ENCODE measurements at regions not wholly inside any gene's neighbourhood (a gene's known extent, or its start where the extent isn't known, plus 50 kb on each side); places are given as distances from the start of the nearest gene placed in this dataset.

DNA sequence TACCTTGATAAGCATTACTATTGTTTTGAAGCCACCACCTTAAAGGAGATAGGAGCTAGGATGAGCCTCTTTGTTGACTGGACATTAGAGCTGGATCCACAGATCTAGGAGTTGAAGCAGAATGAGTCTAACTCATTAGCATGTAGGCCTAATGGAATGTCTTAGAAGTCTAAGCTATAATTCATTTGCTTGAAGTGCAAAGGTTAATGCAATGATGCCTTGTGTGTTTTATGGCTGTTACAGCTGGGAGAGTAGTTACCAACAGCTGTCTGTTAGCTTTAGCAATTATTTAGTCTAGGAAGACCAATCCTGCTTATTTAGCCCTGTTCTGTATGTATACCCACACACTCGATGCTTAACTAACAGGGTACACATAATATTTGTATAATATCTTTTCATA, 419.3 kb downstream of the TUSC7 start:
- Mint-ChIP-seq H3K4me1 (no peaks in the 10 kb centered on the region), H3K4me3 (no peak overlapping the region), H3K27ac (no peak overlapping the region), H3K36me3 (no peaks in the 10 kb centered on the region), H3K27me3 (no peaks in the 10 kb centered on the region), H3K9me3 (peaks cover 6% of the 10 kb centered on the region)

DNA sequence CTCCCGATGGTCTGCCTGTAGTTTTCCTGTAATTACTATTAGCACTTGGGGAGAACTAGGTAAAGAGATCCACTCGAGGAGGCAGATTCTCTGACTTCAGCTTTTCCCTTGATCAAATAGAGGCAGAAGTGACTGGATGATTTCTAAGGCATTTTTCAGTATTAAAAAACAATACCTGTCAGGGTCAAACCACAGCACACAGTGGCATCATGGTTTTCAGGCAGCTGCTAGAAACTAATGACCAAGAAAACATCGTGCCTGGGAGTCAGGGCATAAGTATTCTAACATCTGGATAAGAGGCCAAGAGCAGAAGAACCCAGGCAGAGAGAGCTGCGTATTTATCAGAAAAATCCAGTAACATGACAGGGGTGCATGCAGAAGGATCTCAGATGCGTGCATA, 419.9 kb downstream of the TUSC7 start:
- H3K4me3 Mint-ChIP-seq: no peak overlapping the region
- no peaks in the 10 kb centered on the region for H3K27me3 Mint-ChIP-seq
- H3K9me3 Mint-ChIP-seq: peaks cover 6% of the 10 kb centered on the region
- H3K27ac Mint-ChIP-seq: no peak overlapping the region
- no peaks in the 10 kb centered on the region for H3K4me1 Mint-ChIP-seq
- no peaks in the 10 kb centered on the region for H3K36me3 Mint-ChIP-seq

DNA sequence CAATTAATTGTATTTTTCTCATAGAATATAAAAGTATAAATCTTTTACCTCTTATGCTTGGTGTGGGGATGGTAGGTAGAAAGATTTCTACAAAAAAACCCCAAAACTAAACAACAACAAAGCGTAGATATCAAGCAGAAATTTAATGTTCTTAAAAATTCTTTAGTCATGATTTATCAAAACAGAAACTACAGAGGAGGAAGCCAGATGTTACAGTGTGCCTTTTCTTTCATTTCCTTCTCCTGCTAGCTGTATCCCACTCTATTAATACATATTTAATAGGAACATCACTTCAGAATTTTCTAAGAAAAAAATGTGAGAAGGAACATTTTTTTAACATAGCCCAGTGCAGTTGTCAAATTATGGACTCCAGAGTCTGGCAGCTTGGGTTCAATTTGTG, 420.6 kb downstream of the TUSC7 start:
- no peaks in the 10 kb centered on the region for H3K36me3 Mint-ChIP-seq
- no peaks in the 10 kb centered on the region for H3K27me3 Mint-ChIP-seq
- H3K27ac Mint-ChIP-seq: no peak overlapping the region
- H3K4me1 Mint-ChIP-seq: no peaks in the 10 kb centered on the region
- no peak overlapping the region for H3K4me3 Mint-ChIP-seq
- peaks cover 6% of the 10 kb centered on the region for H3K9me3 Mint-ChIP-seq

DNA sequence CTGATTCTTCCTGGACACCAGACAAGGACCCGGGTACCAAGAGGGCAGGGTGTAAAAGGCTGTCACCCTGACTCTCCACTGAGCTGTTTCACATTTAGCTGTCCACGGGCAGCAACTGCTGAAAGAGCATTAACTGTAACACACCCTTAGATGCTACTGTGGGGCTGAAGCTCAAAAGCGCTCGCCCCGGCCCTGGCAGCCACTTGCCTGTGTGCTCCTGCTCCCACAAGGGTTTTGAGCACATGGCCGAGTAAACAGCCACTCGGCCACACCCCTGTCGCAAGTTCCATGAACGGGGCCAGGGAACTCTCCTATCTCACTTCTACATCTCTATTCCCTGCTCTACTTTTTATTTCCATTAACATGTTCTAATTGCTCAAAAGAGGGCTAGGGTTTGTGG, 421.7 kb downstream of the TUSC7 start:
- Mint-ChIP-seq H3K9me3 (peaks cover 6% of the 10 kb centered on the region), H3K27ac (no peak overlapping the region), H3K4me1 (no peaks in the 10 kb centered on the region), H3K4me3 (no peak overlapping the region), H3K36me3 (no peaks in the 10 kb centered on the region), H3K27me3 (no peaks in the 10 kb centered on the region)

DNA sequence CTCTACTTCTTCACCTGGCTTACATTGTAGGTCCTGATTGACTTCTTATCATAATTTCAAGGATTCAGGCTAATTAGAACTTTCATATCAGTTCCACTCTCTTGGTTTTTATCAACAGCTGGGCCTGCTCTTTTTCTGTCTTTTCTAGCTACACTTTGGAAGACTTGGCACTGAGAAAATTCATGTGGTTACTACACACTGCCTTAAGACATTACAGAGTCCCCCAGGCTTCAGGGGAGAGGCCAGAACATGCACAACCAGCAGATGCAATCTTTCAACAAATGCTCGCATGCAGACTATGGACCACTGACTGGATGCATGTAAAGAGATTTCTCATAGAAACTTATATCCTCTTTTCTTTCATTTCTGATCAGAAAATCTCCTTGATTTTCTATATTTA, 423.5 kb downstream of the TUSC7 start:
- Mint-ChIP-seq H3K27me3 (no peaks in the 10 kb centered on the region), H3K36me3 (no peaks in the 10 kb centered on the region), H3K4me1 (no peaks in the 10 kb centered on the region), H3K27ac (no peak overlapping the region), H3K9me3 (no peaks in the 10 kb centered on the region), H3K4me3 (no peak overlapping the region)

DNA sequence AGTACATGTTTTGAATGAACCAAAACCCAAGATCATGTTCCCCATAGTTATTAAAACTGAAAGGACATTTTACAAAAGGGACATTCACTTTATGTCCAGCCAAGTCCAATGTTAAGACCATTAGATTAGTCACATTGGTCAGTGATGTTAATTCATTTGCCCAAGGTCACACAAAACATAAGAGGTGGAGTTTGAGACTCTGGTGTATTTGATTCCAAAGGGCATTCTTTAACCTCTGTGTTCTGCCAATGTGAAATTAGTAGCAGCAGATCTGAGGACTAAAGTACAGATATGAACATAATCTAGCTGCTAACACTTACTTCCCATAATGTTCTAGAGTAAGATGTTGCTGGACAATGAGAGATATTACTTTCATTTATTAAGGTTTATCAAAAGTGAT, 425.6 kb downstream of the TUSC7 start:
- Mint-ChIP-seq H3K9me3 (no peaks in the 10 kb centered on the region), H3K27ac (no peak overlapping the region), H3K4me3 (no peak overlapping the region), H3K36me3 (no peaks in the 10 kb centered on the region), H3K27me3 (no peaks in the 10 kb centered on the region), H3K4me1 (no peaks in the 10 kb centered on the region)

DNA sequence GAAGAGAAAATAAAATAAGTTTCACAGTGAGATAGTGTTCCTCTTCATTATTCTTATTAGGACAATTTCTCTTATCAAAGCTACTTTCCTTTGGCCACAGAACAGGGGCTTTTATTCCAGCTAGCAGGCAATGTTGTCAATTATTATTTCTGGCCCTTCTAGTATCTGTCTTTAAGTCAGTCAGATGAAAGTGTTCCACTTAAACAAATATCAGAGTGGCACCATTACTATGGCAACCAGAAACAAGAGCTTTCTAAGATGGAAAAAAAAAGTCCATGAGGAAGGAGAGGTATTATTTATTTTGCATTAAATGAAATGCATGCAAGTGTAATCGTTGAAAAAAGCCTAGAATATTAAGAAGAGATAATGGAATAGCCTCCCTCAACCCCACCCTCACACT, 426.4 kb downstream of the TUSC7 start:
- Mint-ChIP-seq H3K27me3 (no peaks in the 10 kb centered on the region), H3K4me1 (no peaks in the 10 kb centered on the region), H3K9me3 (no peaks in the 10 kb centered on the region), H3K36me3 (no peaks in the 10 kb centered on the region), H3K4me3 (no peak overlapping the region), H3K27ac (no peak overlapping the region)

DNA sequence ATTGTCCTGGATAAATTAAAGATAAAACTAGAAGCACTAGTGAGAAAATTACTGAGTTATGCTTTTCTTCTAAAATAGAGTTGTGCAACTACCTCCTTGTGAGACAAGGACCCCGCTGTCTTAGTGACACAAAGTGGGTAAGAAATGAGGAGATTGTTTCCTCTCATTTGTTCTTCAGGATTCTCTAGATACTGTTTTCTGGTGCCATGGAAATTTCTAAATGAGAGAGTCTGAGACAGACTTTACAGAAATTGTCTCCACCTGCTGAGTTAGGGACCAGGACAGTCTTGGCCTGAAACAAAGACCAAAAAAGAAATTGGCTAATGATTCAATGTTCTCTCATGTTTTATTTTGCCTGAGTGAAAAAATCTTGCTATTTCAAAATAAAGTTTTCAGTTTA, 427.5 kb downstream of the TUSC7 start:
- Mint-ChIP-seq H3K27me3 (no peaks in the 10 kb centered on the region), H3K4me1 (no peaks in the 10 kb centered on the region), H3K9me3 (no peaks in the 10 kb centered on the region), H3K36me3 (no peaks in the 10 kb centered on the region), H3K27ac (no peak overlapping the region), H3K4me3 (no peak overlapping the region)

DNA sequence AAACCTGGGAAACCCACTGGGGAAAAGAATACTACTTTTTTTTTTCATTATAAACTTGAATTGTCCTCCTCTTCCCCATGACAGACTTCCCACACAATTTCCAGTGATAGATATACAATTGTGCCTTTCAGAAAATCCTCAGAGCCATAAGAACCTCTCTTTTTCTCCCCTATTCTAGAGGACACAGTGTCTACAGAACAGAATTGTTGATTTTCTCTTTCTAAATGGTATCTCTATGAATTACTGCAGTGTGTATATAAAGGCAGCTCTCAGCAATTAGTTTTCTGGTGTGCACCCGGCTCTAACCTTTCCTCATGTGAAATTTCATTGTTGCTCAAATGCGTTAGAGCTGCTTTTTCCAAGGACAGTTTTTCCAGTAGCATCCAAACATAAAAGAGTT, 430.1 kb downstream of the TUSC7 start:
- no peaks in the 10 kb centered on the region for H3K27me3 Mint-ChIP-seq
- no peak overlapping the region for H3K4me3 Mint-ChIP-seq
- no peaks in the 10 kb centered on the region for H3K36me3 Mint-ChIP-seq

DNA sequence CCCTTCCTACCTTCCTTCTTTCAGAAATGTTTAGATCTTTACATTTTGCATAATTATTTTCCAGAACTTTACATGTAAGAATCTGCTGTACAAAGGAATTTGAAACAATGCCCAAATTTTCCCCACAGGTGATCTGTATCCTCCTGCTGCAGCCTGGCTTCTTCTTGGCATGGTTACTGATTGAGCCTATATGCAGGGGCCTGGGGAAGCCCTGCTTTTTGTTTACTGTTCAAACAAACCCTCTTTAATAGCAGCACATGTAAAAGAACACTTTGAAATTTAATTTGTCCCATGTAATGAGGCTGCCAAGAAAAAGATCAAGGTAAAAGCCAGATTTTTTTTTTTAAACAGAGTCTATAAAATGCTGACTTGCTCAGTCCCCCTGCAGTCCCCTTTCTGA, 432.2 kb downstream of the TUSC7 start:
- no peak overlapping the region for H3K27ac Mint-ChIP-seq
- H3K4me1 Mint-ChIP-seq: no peaks in the 10 kb centered on the region
- H3K27me3 Mint-ChIP-seq: no peaks in the 10 kb centered on the region
- H3K9me3 Mint-ChIP-seq: peaks cover 11% of the 10 kb centered on the region
- H3K4me3 Mint-ChIP-seq: no peak overlapping the region
- no peaks in the 10 kb centered on the region for H3K36me3 Mint-ChIP-seq

More for the DNA sequence above, 430.1 kb downstream of the TUSC7 start:
- Mint-ChIP-seq H3K9me3 (peaks cover 11% of the 10 kb centered on the region), H3K4me1 (no peaks in the 10 kb centered on the region), H3K27ac (no peak overlapping the region)

DNA sequence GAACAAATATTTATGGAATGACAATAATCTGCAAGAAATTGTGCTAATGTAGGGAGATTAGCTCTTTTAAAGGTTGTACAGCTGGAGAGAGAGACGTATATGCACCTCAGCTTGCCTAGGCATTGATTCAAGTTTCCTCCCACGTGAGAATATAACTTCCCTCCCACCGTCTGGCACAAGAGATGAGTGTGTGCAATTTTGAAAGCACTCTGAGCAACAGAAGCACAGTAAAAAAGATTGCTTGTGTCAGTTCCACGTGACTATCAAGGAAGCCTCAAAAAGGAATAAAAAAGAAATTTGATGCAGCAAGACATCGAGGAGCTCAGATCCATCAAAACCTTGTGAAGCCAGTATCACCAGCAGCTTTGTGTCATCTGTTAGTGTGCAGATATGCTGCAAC, 435.3 kb downstream of the TUSC7 start:
- Mint-ChIP-seq H3K9me3 (peaks cover 11% of the 10 kb centered on the region), H3K4me3 (no peak overlapping the region), H3K36me3 (no peaks in the 10 kb centered on the region), H3K27ac (no peak overlapping the region), H3K4me1 (no peaks in the 10 kb centered on the region), H3K27me3 (no peaks in the 10 kb centered on the region)

DNA sequence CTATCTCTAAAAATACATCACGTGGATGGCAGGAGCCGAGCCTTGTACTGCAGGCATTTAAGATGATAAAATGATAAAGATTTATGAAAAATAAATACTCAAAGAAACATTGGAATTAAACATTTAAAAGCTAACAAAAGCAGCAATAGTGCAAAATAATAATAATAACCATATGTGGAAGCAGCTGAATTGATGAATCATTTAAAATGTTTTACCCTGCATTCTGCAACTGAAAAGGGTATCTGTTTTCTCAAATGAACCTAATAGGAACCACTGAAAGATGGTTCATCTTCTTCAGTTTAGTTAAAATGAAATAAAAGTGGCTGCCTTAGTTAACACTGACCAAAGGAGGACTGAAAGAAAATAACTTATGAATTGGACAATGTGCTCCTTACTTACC, 436.1 kb downstream of the TUSC7 start:
- H3K4me1 Mint-ChIP-seq: no peaks in the 10 kb centered on the region
- H3K27me3 Mint-ChIP-seq: no peaks in the 10 kb centered on the region
- no peak overlapping the region for H3K4me3 Mint-ChIP-seq
- no peaks in the 10 kb centered on the region for H3K36me3 Mint-ChIP-seq
- H3K27ac Mint-ChIP-seq: no peak overlapping the region
- H3K9me3 Mint-ChIP-seq: peaks cover 11% of the 10 kb centered on the region

DNA sequence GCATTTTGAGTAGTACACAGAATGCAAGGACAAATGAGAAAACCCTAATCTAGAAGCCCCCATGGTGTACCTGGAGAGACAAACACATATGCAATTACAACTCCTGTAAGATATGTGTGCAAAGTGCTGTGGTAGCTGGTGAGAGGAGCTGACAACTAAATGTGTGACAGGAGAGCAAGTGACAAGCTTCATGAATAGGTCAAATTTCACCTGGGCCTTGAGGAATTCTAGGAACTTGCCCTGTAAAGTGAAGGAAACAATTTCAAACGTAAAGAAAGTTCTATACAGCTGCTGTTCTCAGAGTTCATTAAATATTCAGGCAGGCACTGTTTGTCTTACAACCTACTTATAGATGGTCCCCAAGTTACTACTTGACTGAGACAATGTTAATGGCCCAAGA, 437.0 kb downstream of the TUSC7 start:
- Mint-ChIP-seq H3K4me1 (no peaks in the 10 kb centered on the region), H3K9me3 (peaks cover 11% of the 10 kb centered on the region), H3K4me3 (no peak overlapping the region), H3K27me3 (no peaks in the 10 kb centered on the region), H3K27ac (no peak overlapping the region), H3K36me3 (no peaks in the 10 kb centered on the region)

DNA sequence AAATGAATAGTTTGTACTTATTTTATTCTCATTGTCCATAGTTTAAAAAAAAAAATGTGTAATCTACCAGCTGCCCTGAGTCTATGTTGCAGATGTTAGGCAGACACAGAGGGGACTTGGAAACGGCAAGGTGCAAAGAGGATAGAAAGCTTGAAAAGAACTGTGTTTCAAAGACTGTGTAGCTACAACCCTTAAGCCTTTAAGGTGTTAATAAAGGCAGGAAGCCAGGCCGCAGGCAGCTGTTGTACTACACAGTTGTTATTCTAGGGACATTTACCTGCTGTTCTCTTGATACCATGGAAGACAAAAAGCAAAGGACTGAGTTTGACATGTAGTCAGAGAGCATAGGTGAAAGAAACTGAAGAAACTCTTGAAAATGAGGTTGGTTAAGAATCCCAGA, 440.0 kb downstream of the TUSC7 start:
- Mint-ChIP-seq H3K27me3 (no peaks in the 10 kb centered on the region), H3K36me3 (no peaks in the 10 kb centered on the region), H3K9me3 (no peaks in the 10 kb centered on the region), H3K4me1 (no peaks in the 10 kb centered on the region), H3K4me3 (no peak overlapping the region), H3K27ac (no peak overlapping the region)

DNA sequence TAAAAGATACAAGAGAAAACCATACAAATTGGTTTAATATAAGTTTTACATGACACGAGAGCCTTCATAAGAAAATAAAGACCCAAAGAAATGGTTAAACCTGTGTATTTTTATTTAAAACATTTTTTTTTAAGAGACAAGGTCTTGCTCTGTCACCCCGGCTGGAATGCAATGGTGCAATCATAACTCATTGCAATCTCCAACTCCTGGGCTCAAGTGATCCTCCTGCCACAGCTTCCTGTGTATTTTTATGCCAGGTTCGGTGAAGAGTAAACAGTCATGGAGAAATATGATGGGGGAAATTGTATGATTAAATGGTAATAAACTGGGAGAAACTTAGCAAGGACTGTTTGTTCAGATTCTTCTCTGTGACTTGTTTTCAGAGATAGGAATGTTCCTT, 441.0 kb downstream of the TUSC7 start:
- no peak overlapping the region for H3K27ac Mint-ChIP-seq
- H3K27me3 Mint-ChIP-seq: no peaks in the 10 kb centered on the region
- H3K36me3 Mint-ChIP-seq: no peaks in the 10 kb centered on the region
- no peak overlapping the region for H3K4me3 Mint-ChIP-seq
- no peaks in the 10 kb centered on the region for H3K4me1 Mint-ChIP-seq
- H3K9me3 Mint-ChIP-seq: no peaks in the 10 kb centered on the region

DNA sequence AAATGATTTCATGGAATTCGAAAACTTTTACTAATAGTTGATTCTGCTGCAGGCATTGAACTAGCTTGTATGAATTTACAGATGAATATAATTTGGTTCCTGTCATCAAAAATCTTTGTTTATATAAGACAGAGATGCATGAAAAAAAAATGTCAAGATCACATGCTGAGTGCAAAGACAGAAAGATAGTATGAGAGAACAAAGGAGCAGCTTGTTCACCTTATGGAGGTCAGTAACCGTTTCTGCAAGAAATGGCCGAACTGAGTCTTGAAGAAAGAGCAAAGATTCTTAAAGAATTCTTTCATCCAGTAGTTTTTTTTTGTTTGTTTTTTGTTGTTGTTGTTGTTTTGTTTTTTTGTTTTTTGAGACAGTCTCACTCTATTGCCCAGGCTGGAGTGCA, 450.6 kb downstream of the TUSC7 start:
- no peaks in the 10 kb centered on the region for H3K27me3 Mint-ChIP-seq
- peaks cover 2% of the 10 kb centered on the region for H3K9me3 Mint-ChIP-seq
- H3K27ac Mint-ChIP-seq: no peak overlapping the region
- no peaks in the 10 kb centered on the region for H3K36me3 Mint-ChIP-seq
- no peaks in the 10 kb centered on the region for H3K4me1 Mint-ChIP-seq
- no peak overlapping the region for H3K4me3 Mint-ChIP-seq

DNA sequence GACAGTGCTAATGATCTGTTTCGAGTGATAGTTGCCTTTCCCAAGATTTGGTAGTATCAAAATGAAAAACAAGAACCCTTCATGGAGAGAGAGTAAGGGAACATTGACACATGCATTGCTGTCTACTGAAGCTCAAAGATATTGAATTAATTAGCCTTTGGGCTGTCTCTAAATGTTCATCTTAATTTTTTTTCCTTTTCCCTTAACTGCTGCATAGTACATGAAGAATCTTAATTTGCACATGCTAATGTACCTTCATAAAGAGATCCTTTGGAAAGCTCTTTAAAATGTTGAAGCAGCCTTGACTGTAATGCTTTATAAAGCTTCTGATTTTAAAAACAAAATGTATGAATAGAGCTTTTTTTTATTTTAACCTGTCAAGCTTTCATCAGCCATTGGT, 452.2 kb downstream of the TUSC7 start:
- no peak overlapping the region for H3K27ac Mint-ChIP-seq

DNA sequence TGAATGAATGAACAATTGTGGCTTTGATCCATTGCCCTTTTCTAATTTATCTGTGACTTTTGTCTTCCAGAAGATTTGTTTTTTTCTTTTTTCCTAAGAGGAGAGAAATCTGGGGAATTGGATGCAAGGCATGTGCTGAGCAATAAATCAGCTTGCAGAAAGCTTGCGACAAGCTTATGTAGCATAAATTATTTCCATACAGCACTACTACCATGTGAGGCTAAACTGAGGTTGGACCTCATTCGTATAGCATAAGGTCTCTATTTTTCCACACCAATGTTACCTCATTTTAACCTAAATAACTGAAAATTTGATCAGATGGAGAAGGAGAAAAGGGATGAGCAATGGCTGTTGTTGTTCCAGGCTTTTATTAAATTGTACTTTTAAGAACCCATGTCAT, 455.6 kb downstream of the TUSC7 start:
- Mint-ChIP-seq H3K4me1 (no peaks in the 10 kb centered on the region), H3K27me3 (no peaks in the 10 kb centered on the region), H3K36me3 (no peaks in the 10 kb centered on the region), H3K9me3 (peaks cover 4% of the 10 kb centered on the region), H3K27ac (no peak overlapping the region), H3K4me3 (no peak overlapping the region)

More for the DNA sequence above, 452.2 kb downstream of the TUSC7 start:
- Mint-ChIP-seq H3K9me3 (peaks cover 4% of the 10 kb centered on the region), H3K27me3 (no peaks in the 10 kb centered on the region), H3K4me1 (no peaks in the 10 kb centered on the region), H3K36me3 (no peaks in the 10 kb centered on the region), H3K4me3 (no peak overlapping the region)
